Suprapubic skin (tissue), 4 donors: ENCODE measurements at regions not wholly inside any gene's neighbourhood (a gene's known extent, or its start where the extent isn't known, plus 50 kb on each side); places are given as distances from the start of the nearest gene placed in this dataset.

Source experiments
- DNase-seq, 2 donors: peaks; one replicate each; pipeline ENCODE4 v3.0.0-alpha.2; 2019; ENCODE audit warnings: low spot score in 2 of 2
- H3K27ac ChIP-seq: fragments of 200-600 bp; sonication (generic); one replicate; pipeline ENCODE4 v1.5.1; 2019
- H3K27me3 ChIP-seq: fragments of 200-600 bp; sonication (generic); one replicate; pipeline ENCODE4 v1.5.1; 2019
- H3K36me3 ChIP-seq: fragments of 200-600 bp; sonication (generic); one replicate; pipeline ENCODE4 v1.5.1; 2019
- H3K4me1 ChIP-seq: fragments of 200-600 bp; sonication (generic); one replicate; pipeline ENCODE4 v1.5.1; 2019
- H3K4me3 ChIP-seq: fragments of 200-600 bp; sonication (generic); one replicate; pipeline ENCODE4 v1.5.1; 2019; ENCODE audit warnings: mild to moderate bottlenecking
- H3K9me3 ChIP-seq: fragments of 200-600 bp; sonication (generic); one replicate; pipeline ENCODE4 v1.5.1; 2019
- CTCF ChIP-seq, 2 donors: fragments of 200-600 bp in 1 of 2; fragments of 450-650 bp in 1 of 2; sonication (generic) in 1 of 2; IDR thresholded peaks; one replicate each; pipeline ENCODE4 v1.5.1; 2016 to 2019; ENCODE audit warnings: antibody characterized with exemption in 2 of 2, mild to moderate bottlenecking in 1 of 2, moderate library complexity in 1 of 2
- EP300 ChIP-seq: sonication (generic); formaldehyde crosslinking; IDR thresholded peaks from one replicate; pipeline ENCODE4 v1.6.1; 2017; ENCODE audit warnings: antibody characterized with exemption
- POLR2A ChIP-seq, 2 donors: fragments of 450-650 bp; IDR thresholded peaks; one replicate each; pipeline ENCODE4 v1.6.1; 2017; ENCODE audit warnings: antibody characterized with exemption in 2 of 2, mild to moderate bottlenecking in 2 of 2, moderate library complexity in 2 of 2
- POLR2AphosphoS5 ChIP-seq, 3 donors: sonication (generic); formaldehyde crosslinking; IDR thresholded peaks; one replicate each; pipeline ENCODE4 v1.6.1; 2017; ENCODE audit warnings: antibody characterized with exemption in 3 of 3
- WGBS: methylation state at CpG from one replicate; pipeline ENCODE4 v1.1.5; 2018; 5-methylcytosine and 5-hydroxymethylcytosine counted together

DNA sequence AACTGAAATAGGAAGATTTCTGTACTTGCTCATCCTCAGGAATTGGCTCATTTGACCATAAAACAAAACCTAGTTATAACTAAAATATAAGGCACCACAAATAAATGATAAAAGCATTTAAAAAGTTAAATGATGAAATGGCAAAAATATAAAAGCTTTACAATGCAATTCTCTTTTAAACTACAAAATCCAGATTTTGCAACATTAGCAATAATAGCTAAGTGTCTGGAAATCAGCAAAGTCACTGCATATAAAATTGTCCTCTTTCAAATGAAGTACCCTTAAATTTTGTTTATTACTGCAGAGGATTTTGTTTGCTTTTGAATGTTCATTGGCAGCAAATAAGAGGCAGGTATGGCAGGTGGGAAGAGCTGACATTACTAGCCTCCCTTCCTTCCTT, 270.4 kb upstream of the RSPO3 start:
- Histone ChIP-seq H3K4me1 (no peaks in the 10 kb centered on the region), H3K9me3 (no peaks in the 10 kb centered on the region), H3K27me3 (no peaks in the 10 kb centered on the region), H3K36me3 (no peaks in the 10 kb centered on the region), H3K4me3 (no peak overlapping the region), H3K27ac (no peak overlapping the region)
- DNase-seq: no peak
- TF ChIP-seq POLR2AphosphoS5 (IDR thresholded peaks at IDR 0.05): no peak
- TF ChIP-seq CTCF (IDR thresholded peaks at IDR 0.05): no peak

DNA sequence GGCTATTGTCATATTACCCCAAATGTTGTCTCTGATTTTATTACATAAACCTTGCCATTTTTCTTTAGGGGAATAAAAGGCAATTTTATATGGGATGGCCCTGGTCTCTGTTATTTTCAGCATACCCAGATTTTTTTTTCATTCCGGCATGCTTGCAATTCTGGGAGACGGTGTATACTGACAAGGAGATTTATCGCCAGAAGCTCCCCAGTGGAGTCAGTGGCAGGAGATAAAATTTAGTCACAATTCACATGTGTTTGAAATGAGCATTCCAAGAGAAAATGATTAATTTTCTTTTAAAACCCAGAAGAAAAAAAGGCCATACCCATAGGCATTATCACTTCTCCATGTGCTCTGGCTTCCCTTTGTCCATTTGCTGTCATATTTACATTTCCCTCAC, 250.8 kb upstream of the RSPO3 start:
- Histone ChIP-seq H3K27me3 (no peaks in the 10 kb centered on the region), H3K4me3 (no peak overlapping the region), H3K36me3 (no peaks in the 10 kb centered on the region), H3K27ac (no peak overlapping the region), H3K4me1 (no peaks in the 10 kb centered on the region), H3K9me3 (no peaks in the 10 kb centered on the region)
- 60% methylated on average over 3 of the region's 3 CpGs for WGBS
- no peak for DNase-seq
- TF ChIP-seq CTCF (IDR thresholded peaks at IDR 0.05): no peak
- no peak for TF ChIP-seq EP300
- TF ChIP-seq POLR2A (IDR thresholded peaks at IDR 0.05): no peak
- TF ChIP-seq POLR2AphosphoS5 (IDR thresholded peaks at IDR 0.05): no peak

GRCh38 chr6:126873351-126873750, 245.1 kb upstream of the RSPO3 start:
- no peak overlapping the region for H3K4me3 ChIP-seq
- H3K27ac ChIP-seq: no peak overlapping the region
- no peak for TF ChIP-seq POLR2AphosphoS5 (IDR thresholded peaks at IDR 0.05)
- no peak for TF ChIP-seq EP300
- TF ChIP-seq POLR2A (IDR thresholded peaks at IDR 0.05): no peak
- TF ChIP-seq CTCF (IDR thresholded peaks at IDR 0.05): no peak
- no peaks in the 10 kb centered on the region for H3K4me1 ChIP-seq
- H3K36me3 ChIP-seq: no peaks in the 10 kb centered on the region
- H3K27me3 ChIP-seq: no peaks in the 10 kb centered on the region
- DNase-seq: no peak
- H3K9me3 ChIP-seq: no peaks in the 10 kb centered on the region

DNA sequence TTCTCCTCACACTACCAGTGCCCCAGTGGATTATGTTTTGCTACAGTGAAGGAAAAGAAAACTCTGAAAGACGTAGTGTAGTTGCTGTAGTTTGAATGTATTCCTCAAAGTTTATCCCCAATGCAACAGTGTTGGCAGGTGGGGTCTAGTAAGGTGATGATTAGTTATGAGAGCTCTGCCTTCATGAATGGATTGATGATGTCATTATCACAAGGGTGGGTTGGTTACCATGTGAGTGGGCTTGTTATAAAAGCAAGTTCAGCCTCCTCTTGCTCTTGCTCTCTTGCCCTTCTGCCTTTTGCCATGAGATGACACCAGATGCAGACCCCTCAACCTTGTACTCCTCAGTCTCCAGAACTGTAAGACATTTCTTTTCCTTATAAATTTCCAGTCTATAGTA, 244.7 kb upstream of the RSPO3 start:
- H3K27me3 ChIP-seq: no peaks in the 10 kb centered on the region
- no peaks in the 10 kb centered on the region for H3K9me3 ChIP-seq
- DNase-seq: no peak
- H3K27ac ChIP-seq: no peak overlapping the region
- H3K4me1 ChIP-seq: no peaks in the 10 kb centered on the region
- no peaks in the 10 kb centered on the region for H3K36me3 ChIP-seq
- TF ChIP-seq POLR2A (IDR thresholded peaks at IDR 0.05) (no peak), POLR2AphosphoS5 (IDR thresholded peaks at IDR 0.05) (no peak), EP300 (no peak), CTCF (IDR thresholded peaks at IDR 0.05) (no peak)
- 71% methylated on average over 1 of the region's 1 CpG for WGBS
- H3K4me3 ChIP-seq: no peak overlapping the region

GRCh38 chr6:126876446-126876845, 242.0 kb upstream of the RSPO3 start:
- H3K27me3 ChIP-seq: no peaks in the 10 kb centered on the region
- H3K9me3 ChIP-seq: no peaks in the 10 kb centered on the region
- no peaks in the 10 kb centered on the region for H3K36me3 ChIP-seq
- H3K4me3 ChIP-seq: no peak overlapping the region
- no peaks in the 10 kb centered on the region for H3K4me1 ChIP-seq
- WGBS: 74% methylated on average over 1 of the region's 1 CpG
- no peak for TF ChIP-seq CTCF (IDR thresholded peaks at IDR 0.05)
- TF ChIP-seq EP300: no peak
- no peak for TF ChIP-seq POLR2AphosphoS5 (IDR thresholded peaks at IDR 0.05)
- no peak for TF ChIP-seq POLR2A (IDR thresholded peaks at IDR 0.05)
- DNase-seq: no peak
- H3K27ac ChIP-seq: no peak overlapping the region
